GM23338 (cell line): ENCODE measurements at regions not wholly inside any gene's neighbourhood (a gene's known extent, or its start where the extent isn't known, plus 50 kb on each side); places are given as distances from the start of the nearest gene placed in this dataset.

Source experiments
- ATAC-seq: fragments of 200-7000 bp; cut with Tn5 transposase; 3 replicates; pipeline ENCODE4 v1.9.1; 2020
- DNase-seq: peaks from one replicate; pipeline ENCODE4 v3.0.0-alpha.2; 2015; ENCODE audit warnings: low spot score
- H2AFZ ChIP-seq: fragments of 200-600 bp; sonication (generic); 2 replicates; pipeline ENCODE4 v1.8.0; 2016; ENCODE audit warnings: antibody characterized with exemption, mild to moderate bottlenecking, moderate library complexity
- H3F3A ChIP-seq: fragments of 200-600 bp; sonication (generic); replicated peaks from 2 replicates; pipeline ENCODE4 v1.8.0; 2017; ENCODE audit warnings: antibody characterized with exemption, mixed run types, low read depth
- H3K27ac ChIP-seq: fragments of 200-600 bp; sonication (generic); 2 replicates; pipeline ENCODE4 v1.6.1; 2016; ENCODE audit warnings: low read depth
- H3K27me3 ChIP-seq: fragments of 200-600 bp; sonication (generic); 2 replicates; pipeline ENCODE4 v1.8.0; 2016; ENCODE audit warnings: mild to moderate bottlenecking, mixed run types, moderate library complexity; ENCODE audit not compliant: insufficient read depth
- H3K36me3 ChIP-seq: fragments of 200-600 bp; sonication (generic); 2 replicates; pipeline ENCODE4 v1.8.0; 2016; ENCODE audit warnings: mild to moderate bottlenecking; ENCODE audit not compliant: insufficient read depth
- H3K4me1 ChIP-seq: fragments of 200-600 bp; sonication (generic); 2 replicates; pipeline ENCODE4 v1.8.0; 2016; ENCODE audit warnings: mild to moderate bottlenecking, moderate library complexity; ENCODE audit not compliant: insufficient read depth
- H3K4me2 ChIP-seq: fragments of 200-600 bp; sonication (generic); 2 replicates; pipeline ENCODE4 v1.7.1; 2017; ENCODE audit warnings: mixed run types
- H3K4me3 ChIP-seq: fragments of 200-600 bp; sonication (generic); 2 replicates; pipeline ENCODE4 v1.6.1; 2016; ENCODE audit warnings: mixed run types
- H3K79me2 ChIP-seq: fragments of 200-600 bp; sonication (generic); replicated peaks from 2 replicates; pipeline ENCODE4 v1.8.0; 2017; ENCODE audit warnings: mild to moderate bottlenecking; ENCODE audit not compliant: insufficient read depth
- H3K9me2 ChIP-seq: fragments of 200-600 bp; sonication (generic); 2 replicates; pipeline ENCODE4 v1.8.0; 2017; ENCODE audit not compliant: insufficient read depth
- H4K20me1 ChIP-seq: fragments of 200-600 bp; sonication (generic); replicated peaks from 2 replicates; pipeline ENCODE4 v1.8.0; 2017; ENCODE audit warnings: mild to moderate bottlenecking; ENCODE audit not compliant: insufficient read depth
- H3K27ac Mint-ChIP-seq: 2 replicates; pipeline ENCODE4 v1.8.0; 2020; ENCODE audit warnings: inconsistent platforms, mild to moderate bottlenecking, moderate library complexity, mixed read lengths
- H3K27me3 Mint-ChIP-seq: 3 replicates; pipeline ENCODE4 v1.8.0; 2022; ENCODE audit warnings: low read depth, mild to moderate bottlenecking, moderate library complexity, mixed read lengths, inconsistent platforms; ENCODE audit not compliant: insufficient read depth, poor library complexity
- H3K36me3 Mint-ChIP-seq: 3 replicates; pipeline ENCODE4 v1.8.0; 2021; ENCODE audit warnings: low read depth, mild to moderate bottlenecking, inconsistent platforms, moderate library complexity, mixed read lengths
- H3K4me1 Mint-ChIP-seq: 3 replicates; pipeline ENCODE4 v1.8.0; 2020; ENCODE audit warnings: mild to moderate bottlenecking, inconsistent platforms, mixed read lengths
- H3K4me3 Mint-ChIP-seq: 3 replicates; pipeline ENCODE4 v1.8.0; 2021; ENCODE audit warnings: moderate library complexity, mild to moderate bottlenecking, inconsistent platforms, mixed read lengths
- H3K9me3 Mint-ChIP-seq: 3 replicates; pipeline ENCODE4 v1.8.0; 2020; ENCODE audit warnings: moderate library complexity, mild to moderate bottlenecking, inconsistent platforms, mixed read lengths
- CREB1 ChIP-seq: fragments of 250-450 bp; sonication (Bioruptor Pico); IDR thresholded peaks from 2 replicates; pipeline ENCODE4 v1.5.0; 2020; ENCODE audit warnings: low read depth, mild to moderate bottlenecking, moderate library complexity
- ETS1 ChIP-seq: IDR thresholded peaks from 2 replicates; pipeline ENCODE4 v1.6.1; 2016; ENCODE audit warnings: antibody characterized with exemption
- EZH2 ChIP-seq: fragments of 200-600 bp; sonication (generic); IDR thresholded peaks from one replicate; pipeline ENCODE4 v1.8.0; 2017; ENCODE audit warnings: antibody characterized with exemption, mild to moderate bottlenecking, low read depth; ENCODE audit not compliant: unreplicated experiment
- EZH2phosphoT487 ChIP-seq: fragments of 200-600 bp; sonication (generic); IDR thresholded peaks from one replicate; pipeline ENCODE4 v1.8.1; 2018; ENCODE audit warnings: antibody characterized with exemption; ENCODE audit not compliant: unreplicated experiment
- JUNB ChIP-seq: IDR thresholded peaks from one replicate; pipeline ENCODE4 v1.6.1; 2016; ENCODE audit warnings: antibody characterized with exemption; ENCODE audit not compliant: unreplicated experiment
- NANOG ChIP-seq: IDR thresholded peaks from 2 replicates; pipeline ENCODE4 v1.6.1; 2016; ENCODE audit warnings: antibody characterized with exemption, borderline replicate concordance
- POLR2AphosphoS5 ChIP-seq: IDR thresholded peaks from 2 replicates; pipeline ENCODE4 v1.6.1; 2016; ENCODE audit warnings: antibody characterized with exemption, low read depth
- REST ChIP-seq: IDR thresholded peaks from one replicate; pipeline ENCODE4 v1.6.1; 2018; ENCODE audit warnings: antibody characterized with exemption; ENCODE audit not compliant: unreplicated experiment
- STAT1 ChIP-seq: IDR thresholded peaks from one replicate; pipeline ENCODE4 v1.6.1; 2016; ENCODE audit warnings: antibody characterized with exemption; ENCODE audit not compliant: unreplicated experiment
- ZNF114 ChIP-seq: fragments of 250-450 bp; sonication (Bioruptor Pico); IDR thresholded peaks from 2 replicates; pipeline ENCODE4 v1.5.0; 2020; ENCODE audit warnings: mild to moderate bottlenecking, moderate library complexity
- ZNF331 ChIP-seq: fragments of 250-450 bp; sonication (Bioruptor Pico); IDR thresholded peaks from 2 replicates; pipeline ENCODE4 v1.5.0; 2020; ENCODE audit warnings: low read depth, mild to moderate bottlenecking, moderate library complexity
- ZNF462 ChIP-seq: fragments of 250-450 bp; sonication (Bioruptor Pico); IDR thresholded peaks from 2 replicates; pipeline ENCODE4 v1.5.0; 2020; ENCODE audit warnings: mild to moderate bottlenecking, moderate library complexity

DNA sequence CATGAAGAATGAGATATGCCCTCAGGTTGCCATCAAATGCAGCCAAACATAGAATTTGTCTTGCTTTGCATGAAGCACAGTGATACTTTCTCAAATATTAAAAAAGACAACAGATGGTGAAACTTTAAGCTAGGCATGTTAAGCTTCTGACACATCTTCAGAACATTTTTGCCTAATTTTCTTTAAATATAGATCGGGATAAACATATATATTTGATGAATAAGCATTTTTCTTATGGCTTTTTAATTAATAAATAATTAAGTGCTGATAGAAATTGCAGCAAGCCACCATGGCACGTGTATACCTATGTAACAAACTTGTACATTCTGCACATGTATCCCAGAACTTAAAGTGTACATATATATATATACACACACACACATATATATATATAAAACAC lies 831.2 kb upstream of the PCDH10 start:
- Mint-ChIP-seq H3K27me3 (no peaks in the 10 kb centered on the region), H3K36me3 (peaks cover 9% of the 10 kb centered on the region), H3K4me3 (no peak overlapping the region), H3K9me3 (peaks cover 9% of the 10 kb centered on the region), H3K4me1 (no peaks in the 10 kb centered on the region), H3K27ac (no peak overlapping the region)
- Histone ChIP-seq H2AFZ (no peak overlapping the region), H3K4me1 (no peaks in the 10 kb centered on the region), H3K27me3 (no peaks in the 10 kb centered on the region), H3K79me2 (no peaks in the 10 kb centered on the region), H4K20me1 (no peaks in the 10 kb centered on the region), H3F3A (no peaks in the 10 kb centered on the region), H3K4me3 (no peak overlapping the region), H3K4me2 (no peak overlapping the region), H3K27ac (no peak overlapping the region), H3K36me3 (no peaks in the 10 kb centered on the region), H3K9me2 (0 out of 2 replicates have a peak, but pooled peaks cover 6% of the 10 kb centered on the region)
- DNase-seq (no peak), ATAC-seq (no peak)
- no peak for TF ChIP-seq EZH2phosphoT487
- TF ChIP-seq JUNB, result no peak

DNA sequence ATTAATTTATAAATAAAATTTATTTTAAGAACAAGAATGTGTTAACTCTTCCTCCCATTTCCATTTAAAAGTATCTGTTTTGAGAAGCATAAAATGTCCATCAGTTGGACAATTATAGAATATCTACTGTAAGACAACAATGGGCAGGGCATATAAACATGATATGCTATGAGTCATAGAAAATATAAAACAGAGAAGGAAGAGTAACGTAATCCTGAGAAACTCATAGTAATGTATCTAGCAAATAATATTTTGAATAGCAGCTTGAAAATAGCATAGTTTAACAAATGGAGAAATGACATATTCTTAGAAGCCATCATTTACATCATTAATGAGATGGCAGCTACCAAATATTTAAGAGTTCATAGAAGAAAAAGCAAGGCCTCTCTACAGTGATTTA lies 820.3 kb upstream of the PCDH10 start:
- no peaks in the 10 kb centered on the region for H3K79me2 ChIP-seq
- no peak for ATAC-seq
- no peak overlapping the region for H3K27ac ChIP-seq
- TF ChIP-seq ZNF114, result no peak
- TF ChIP-seq NANOG, result no peak
- no peak for TF ChIP-seq POLR2AphosphoS5
- no peak for TF ChIP-seq EZH2
- no peak for TF ChIP-seq ZNF331 (CRISPR knock-in tag)
- no peak for TF ChIP-seq JUNB
- TF ChIP-seq ZNF462 (CRISPR knock-in tag), result no peak
- TF ChIP-seq ETS1, result no peak
- no peak for TF ChIP-seq REST
- TF ChIP-seq CREB1, result no peak
- TF ChIP-seq STAT1, result no peak
- TF ChIP-seq EZH2phosphoT487, result no peak

More for the DNA sequence above, 820.3 kb upstream of the PCDH10 start:
- no peak overlapping the region for H3K27ac Mint-ChIP-seq
- Histone ChIP-seq H4K20me1 (no peaks in the 10 kb centered on the region), H2AFZ (no peak overlapping the region), H3K4me1 (no peaks in the 10 kb centered on the region), H3K4me3 (no peak overlapping the region), H3K36me3 (peaks cover 3% of the 10 kb centered on the region; the same call in 1 of the 2 replicates), H3F3A (no peaks in the 10 kb centered on the region), H3K9me2 (no peaks in the 10 kb centered on the region), H3K4me2 (no peak overlapping the region), H3K27me3 (no peaks in the 10 kb centered on the region)
- H3K4me1 Mint-ChIP-seq, result no peaks in the 10 kb centered on the region
- DNase-seq, result no peak
- no peak overlapping the region for H3K4me3 Mint-ChIP-seq
- H3K36me3 Mint-ChIP-seq, result peaks cover 14% of the 10 kb centered on the region
- no peaks in the 10 kb centered on the region for H3K27me3 Mint-ChIP-seq
- peaks cover 7% of the 10 kb centered on the region for H3K9me3 Mint-ChIP-seq
